Neural progenitor cell (in vitro differentiated cells): ENCODE measurements at regions not wholly inside any gene's neighbourhood (a gene's known extent, or its start where the extent isn't known, plus 50 kb on each side); places are given as distances from the start of the nearest gene placed in this dataset.

Source experiments
- CTCF ChIP-seq: fragments of 200-600 bp; sonication (generic); IDR thresholded peaks from 2 replicates; pipeline ENCODE4 v1.5.1; 2017; ENCODE audit warnings: antibody characterized with exemption, mild to moderate bottlenecking
- EZH2 ChIP-seq: fragments of 200-600 bp; sonication (generic); IDR thresholded peaks from 2 replicates; pipeline ENCODE4 v1.6.1; 2017; ENCODE audit warnings: antibody characterized with exemption, mild to moderate bottlenecking, moderate library complexity

GRCh38 chr9:75228893-75229292 is 140.6 kb downstream of the OSTF1 start:
- TF ChIP-seq CTCF (no peak), EZH2 (no peak)
